ENCODE measurements at regions not wholly inside any gene's neighbourhood (a gene's known extent, or its start where the extent isn't known, plus 50 kb on each side); places are given as distances from the start of the nearest gene placed in this dataset.
"Not testable (repeated sequence)": the region's sequence is repeated elsewhere in the genome, so short reads cannot be mapped to it uniquely, and the experiment has no call there.

DNA sequence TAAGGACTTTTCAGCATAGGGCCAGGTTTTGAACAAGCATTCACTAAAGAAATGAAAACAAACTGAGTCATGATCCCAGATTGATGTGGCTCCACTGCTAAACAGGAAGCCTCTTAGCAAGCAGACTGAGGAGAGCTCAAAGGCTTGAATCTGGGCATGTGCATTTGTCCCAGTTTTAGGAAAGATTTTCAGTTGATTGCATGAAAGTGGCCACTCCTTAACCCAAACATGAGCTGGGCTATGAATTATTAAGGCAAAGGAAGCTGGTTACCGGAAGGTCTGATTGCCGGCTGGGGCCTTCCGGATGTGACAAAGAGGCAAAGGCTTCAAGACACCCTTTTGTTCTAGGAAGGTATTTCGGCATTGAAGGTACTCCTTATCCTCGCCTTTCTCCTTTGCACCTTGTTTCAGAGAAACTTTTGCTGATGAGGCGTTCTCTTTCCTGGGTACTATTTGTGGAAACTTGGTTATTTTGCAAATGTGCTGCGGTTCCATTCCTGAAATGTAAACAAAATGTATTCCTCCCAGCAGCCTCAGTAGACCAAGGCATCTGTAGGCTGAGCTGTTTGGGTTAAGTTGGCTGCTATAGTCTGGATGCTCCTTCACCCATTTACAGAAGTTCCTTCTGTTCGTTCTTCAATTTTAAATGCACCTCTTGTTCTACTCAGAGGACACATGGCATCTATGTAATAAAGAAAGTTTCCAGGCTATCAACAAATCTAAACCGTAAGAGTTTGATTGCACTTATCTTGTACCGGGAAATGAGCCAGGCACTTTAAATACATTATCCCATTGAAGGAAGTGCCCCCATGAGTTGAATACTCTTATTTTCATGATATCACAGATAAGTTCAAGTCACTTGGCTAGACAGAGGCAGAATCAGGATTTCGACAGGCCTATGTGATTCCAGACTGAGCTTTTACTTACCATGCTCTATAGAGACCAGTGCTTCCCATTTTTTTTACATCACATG, 115.6 kb upstream of the METAP2 start:
- H3K27ac Mint-ChIP-seq: no peak overlapping the region
- no peaks in the 10 kb centered on the region for H3K27me3 Mint-ChIP-seq (ENCODE audit: low read depth)
- TF ChIP-seq, protein P1, sequence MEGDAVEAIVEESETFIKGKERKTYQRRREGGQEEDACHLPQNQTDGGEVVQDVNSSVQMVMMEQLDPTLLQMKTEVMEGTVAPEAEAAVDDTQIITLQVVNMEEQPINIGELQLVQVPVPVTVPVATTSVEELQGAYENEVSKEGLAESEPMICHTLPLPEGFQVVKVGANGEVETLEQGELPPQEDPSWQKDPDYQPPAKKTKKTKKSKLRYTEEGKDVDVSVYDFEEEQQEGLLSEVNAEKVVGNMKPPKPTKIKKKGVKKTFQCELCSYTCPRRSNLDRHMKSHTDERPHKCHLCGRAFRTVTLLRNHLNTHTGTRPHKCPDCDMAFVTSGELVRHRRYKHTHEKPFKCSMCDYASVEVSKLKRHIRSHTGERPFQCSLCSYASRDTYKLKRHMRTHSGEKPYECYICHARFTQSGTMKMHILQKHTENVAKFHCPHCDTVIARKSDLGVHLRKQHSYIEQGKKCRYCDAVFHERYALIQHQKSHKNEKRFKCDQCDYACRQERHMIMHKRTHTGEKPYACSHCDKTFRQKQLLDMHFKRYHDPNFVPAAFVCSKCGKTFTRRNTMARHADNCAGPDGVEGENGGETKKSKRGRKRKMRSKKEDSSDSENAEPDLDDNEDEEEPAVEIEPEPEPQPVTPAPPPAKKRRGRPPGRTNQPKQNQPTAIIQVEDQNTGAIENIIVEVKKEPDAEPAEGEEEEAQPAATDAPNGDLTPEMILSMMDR (IDR thresholded peaks at IDR 0.05; ENCODE audit: unreplicated experiment): no peak
- H3K9me3 Mint-ChIP-seq: no peaks in the 10 kb centered on the region
- H3K4me3 Mint-ChIP-seq: no peak overlapping the region
- H3K4me1 Mint-ChIP-seq: no peaks in the 10 kb centered on the region
- H3K36me3 Mint-ChIP-seq: no peaks in the 10 kb centered on the region
- DNase-seq (ENCODE audit: low spot score in 2 of 2, unreplicated experiment in 2 of 2): no peak

DNA sequence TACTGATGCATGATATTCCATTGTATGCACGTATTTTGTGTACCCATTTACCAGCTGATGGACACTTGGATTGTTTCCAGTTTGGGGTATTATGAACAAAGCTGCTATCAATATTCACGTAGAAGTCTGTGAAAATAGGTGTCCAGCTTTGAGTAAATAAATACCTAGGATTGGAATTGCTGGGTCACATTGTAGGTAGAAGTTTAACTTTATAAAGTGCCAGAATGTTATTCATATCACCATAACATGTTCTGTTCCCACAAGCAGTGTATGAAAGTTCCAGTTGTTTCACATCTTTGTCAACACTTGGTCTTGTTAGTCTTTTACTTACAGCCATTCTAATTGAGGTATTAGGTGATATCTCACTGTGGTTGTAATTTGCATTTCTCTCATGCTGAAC, 108.0 kb upstream of the METAP2 start:
- Mint-ChIP-seq H3K4me1 (no peaks in the 10 kb centered on the region), H3K27me3 (ENCODE audit: low read depth) (no peaks in the 10 kb centered on the region), H3K36me3 (no peaks in the 10 kb centered on the region), H3K4me3 (no peak overlapping the region), H3K9me3 (no peaks in the 10 kb centered on the region), H3K27ac (no peak overlapping the region)
- DNase-seq (ENCODE audit: low spot score in 2 of 2, unreplicated experiment in 2 of 2): no peak
- TF ChIP-seq, protein P1 (IDR thresholded peaks at IDR 0.05; ENCODE audit: unreplicated experiment): no peak

DNA sequence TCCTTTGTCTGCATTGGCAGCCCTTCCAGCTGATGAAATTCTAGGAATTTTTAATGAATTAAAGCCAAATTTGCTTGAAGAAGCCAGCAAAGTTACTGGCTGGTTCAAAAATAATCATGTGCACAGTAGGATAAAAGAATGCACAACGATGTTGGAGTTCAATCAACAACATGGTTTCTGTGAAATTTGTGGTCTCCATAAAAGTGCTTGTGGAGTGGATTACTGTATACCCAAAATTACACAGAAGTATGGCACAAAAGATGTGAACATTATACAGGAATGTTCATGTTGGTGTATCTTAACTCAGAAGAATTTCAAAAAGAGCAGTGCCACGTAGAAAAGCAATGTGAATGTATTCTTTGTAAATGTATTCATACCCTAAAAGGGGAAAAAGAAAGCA, 105.0 kb upstream of the METAP2 start:
- TF ChIP-seq, protein P1 (IDR thresholded peaks at IDR 0.05; ENCODE audit: unreplicated experiment): no peak
- DNase-seq (ENCODE audit: low spot score in 2 of 2, unreplicated experiment in 2 of 2): no peak
- H3K4me3 Mint-ChIP-seq: no peak overlapping the region
- H3K36me3 Mint-ChIP-seq: no peaks in the 10 kb centered on the region
- H3K9me3 Mint-ChIP-seq: no peaks in the 10 kb centered on the region
- no peaks in the 10 kb centered on the region for H3K4me1 Mint-ChIP-seq
- no peaks in the 10 kb centered on the region for H3K27me3 Mint-ChIP-seq (ENCODE audit: low read depth)
- H3K27ac Mint-ChIP-seq: no peak overlapping the region

DNA sequence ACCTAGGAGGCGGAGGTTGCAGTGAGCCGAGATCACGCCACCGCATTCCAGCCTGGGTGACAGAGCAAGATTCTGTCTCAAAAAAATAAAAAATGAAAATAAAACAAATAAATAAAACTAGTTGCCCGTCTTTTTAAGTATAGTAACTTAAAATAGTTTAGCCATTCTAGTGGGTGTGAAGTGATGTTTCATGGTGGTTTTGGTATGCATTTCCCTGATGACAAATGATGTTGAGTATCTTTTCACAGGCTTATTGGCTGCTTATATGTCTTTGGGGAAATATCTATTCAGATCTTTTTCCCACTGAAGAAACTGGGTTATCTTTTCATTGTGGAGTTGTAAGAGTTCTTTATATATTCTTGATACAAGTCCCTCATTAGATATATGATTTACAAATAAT, 102.4 kb upstream of the METAP2 start:
- Mint-ChIP-seq H3K9me3 (no peaks in the 10 kb centered on the region), H3K27me3 (ENCODE audit: low read depth) (no peaks in the 10 kb centered on the region), H3K4me1 (no peaks in the 10 kb centered on the region), H3K27ac (no peak overlapping the region), H3K36me3 (no peaks in the 10 kb centered on the region), H3K4me3 (no peak overlapping the region)
- TF ChIP-seq, protein P1 (IDR thresholded peaks at IDR 0.05; ENCODE audit: unreplicated experiment): no peak
- DNase-seq (ENCODE audit: low spot score in 2 of 2, unreplicated experiment in 2 of 2): no peak

DNA sequence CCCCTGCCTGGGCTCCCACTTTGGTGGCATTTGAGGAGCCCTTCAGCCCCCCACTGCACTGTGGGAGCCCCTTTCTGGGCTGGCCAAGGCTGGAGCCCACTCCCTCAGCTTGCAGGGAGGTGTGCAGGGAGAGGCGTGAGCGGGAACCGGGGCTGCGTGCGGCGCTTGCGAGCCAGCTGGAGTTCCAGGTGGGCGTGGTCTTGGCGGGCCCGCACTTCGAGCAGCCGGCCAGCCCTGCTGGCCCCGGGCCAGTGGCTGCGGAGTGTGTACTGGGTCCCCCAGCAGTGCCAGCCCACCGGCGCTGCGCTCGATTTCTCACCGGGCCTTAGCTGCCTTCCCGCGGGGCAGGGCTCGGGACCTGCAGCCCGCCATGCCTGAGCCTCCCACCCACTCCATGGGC, 94.5 kb upstream of the METAP2 start:
- H3K36me3 Mint-ChIP-seq: not testable (repeated sequence)

DNA sequence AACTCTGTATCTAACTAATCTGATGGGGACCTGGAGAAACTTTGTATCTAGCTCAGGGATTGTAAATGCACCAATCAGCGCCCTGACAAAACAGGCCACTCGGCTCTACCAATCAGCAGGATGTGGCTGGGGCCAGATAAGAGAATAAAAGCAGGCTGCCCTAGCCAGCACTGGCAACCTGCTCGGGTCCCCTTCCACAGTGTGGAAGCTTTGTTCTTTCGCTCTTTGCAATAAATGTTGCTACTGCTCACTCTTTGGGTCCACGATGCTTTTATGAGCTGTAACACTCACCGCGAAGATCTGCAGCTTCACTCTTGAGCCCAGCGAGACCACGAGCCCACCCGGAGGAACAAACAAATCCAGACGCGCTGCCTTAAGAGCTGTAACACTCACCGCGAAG, 93.6 kb upstream of the METAP2 start:
- DNase-seq (ENCODE audit: low spot score in 2 of 2, unreplicated experiment in 2 of 2); H3K4me3 Mint-ChIP-seq; H3K27me3 Mint-ChIP-seq (ENCODE audit: low read depth); H3K36me3 Mint-ChIP-seq; H3K9me3 Mint-ChIP-seq: not testable (repeated sequence)
- Mint-ChIP-seq H3K4me1 (peaks cover 12% of the 10 kb centered on the region), H3K27ac (peak overlapping the region; percentile 45)

More for the DNA sequence above, 94.5 kb upstream of the METAP2 start:
- not testable (repeated sequence) for DNase-seq (ENCODE audit: low spot score in 2 of 2, unreplicated experiment in 2 of 2); H3K4me1 Mint-ChIP-seq; H3K4me3 Mint-ChIP-seq; H3K27me3 Mint-ChIP-seq (ENCODE audit: low read depth); H3K9me3 Mint-ChIP-seq; H3K27ac Mint-ChIP-seq

Measured in mesothelial cell of epicardium (in vitro differentiated cells).